ENCODE measurements at regions not wholly inside any gene's neighbourhood (a gene's known extent, or its start where the extent isn't known, plus 50 kb on each side); places are given as distances from the start of the nearest gene placed in this dataset.
A peak's percentile ranks its signal among the peaks of the same experiment; 100 is the strongest.

DNA sequence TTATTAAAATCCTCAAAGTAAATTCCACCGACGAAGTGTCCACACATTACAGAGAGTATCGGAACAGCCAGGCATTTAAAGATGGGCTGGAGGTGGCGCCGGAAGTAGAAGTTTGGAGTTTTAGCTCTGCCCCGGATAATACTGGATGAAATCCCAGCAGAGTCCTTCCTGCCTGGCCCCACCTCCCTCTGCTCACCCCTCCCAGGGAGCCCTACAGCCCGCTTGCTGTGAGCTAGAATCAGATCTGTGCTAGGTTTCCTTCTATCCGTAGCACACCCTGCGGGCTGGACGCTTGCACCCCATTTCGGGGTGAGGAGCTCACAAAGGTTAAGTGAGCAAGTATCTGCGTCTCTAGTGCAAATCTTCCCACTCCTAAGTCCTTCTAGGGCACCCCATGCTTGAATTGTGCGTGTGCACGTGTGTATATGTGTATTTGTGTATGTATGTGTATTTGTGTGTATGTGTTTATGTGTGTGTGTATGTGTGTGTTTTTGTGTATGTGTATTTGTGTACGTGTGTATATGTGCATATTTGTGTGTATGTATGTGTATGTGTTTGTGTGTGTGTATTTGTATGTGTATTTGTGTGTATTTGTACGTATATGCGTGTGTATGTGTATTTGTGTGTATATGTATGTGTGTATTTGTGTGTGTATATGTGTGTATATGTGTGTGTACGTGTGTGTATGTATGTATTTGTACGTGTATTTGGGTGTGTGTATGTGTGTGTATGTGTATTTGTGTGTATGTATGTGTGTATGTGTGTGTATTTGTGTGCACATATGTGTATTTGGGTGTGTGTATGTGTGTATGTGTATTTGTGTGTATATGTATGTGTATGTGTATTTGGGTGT, 61.4 kb downstream of the HAPSTR1 start:
- no peak overlapping the region for H3K4me3 Mint-ChIP-seq
- H3K4me1 Mint-ChIP-seq, result peaks cover 5% of the 10 kb centered on the region
- H3K27ac Mint-ChIP-seq, result no peak overlapping the region
- TF ChIP-seq, protein P1, sequence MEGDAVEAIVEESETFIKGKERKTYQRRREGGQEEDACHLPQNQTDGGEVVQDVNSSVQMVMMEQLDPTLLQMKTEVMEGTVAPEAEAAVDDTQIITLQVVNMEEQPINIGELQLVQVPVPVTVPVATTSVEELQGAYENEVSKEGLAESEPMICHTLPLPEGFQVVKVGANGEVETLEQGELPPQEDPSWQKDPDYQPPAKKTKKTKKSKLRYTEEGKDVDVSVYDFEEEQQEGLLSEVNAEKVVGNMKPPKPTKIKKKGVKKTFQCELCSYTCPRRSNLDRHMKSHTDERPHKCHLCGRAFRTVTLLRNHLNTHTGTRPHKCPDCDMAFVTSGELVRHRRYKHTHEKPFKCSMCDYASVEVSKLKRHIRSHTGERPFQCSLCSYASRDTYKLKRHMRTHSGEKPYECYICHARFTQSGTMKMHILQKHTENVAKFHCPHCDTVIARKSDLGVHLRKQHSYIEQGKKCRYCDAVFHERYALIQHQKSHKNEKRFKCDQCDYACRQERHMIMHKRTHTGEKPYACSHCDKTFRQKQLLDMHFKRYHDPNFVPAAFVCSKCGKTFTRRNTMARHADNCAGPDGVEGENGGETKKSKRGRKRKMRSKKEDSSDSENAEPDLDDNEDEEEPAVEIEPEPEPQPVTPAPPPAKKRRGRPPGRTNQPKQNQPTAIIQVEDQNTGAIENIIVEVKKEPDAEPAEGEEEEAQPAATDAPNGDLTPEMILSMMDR (IDR thresholded peaks at IDR 0.05; ENCODE audit: unreplicated experiment in 3 of 3), result no peak
- no peaks in the 10 kb centered on the region for H3K36me3 Mint-ChIP-seq (ENCODE audit: low read depth)
- peaks cover 14% of the 10 kb centered on the region for H3K27me3 Mint-ChIP-seq (ENCODE audit: low read depth)
- no peaks in the 10 kb centered on the region for H3K9me3 Mint-ChIP-seq

DNA sequence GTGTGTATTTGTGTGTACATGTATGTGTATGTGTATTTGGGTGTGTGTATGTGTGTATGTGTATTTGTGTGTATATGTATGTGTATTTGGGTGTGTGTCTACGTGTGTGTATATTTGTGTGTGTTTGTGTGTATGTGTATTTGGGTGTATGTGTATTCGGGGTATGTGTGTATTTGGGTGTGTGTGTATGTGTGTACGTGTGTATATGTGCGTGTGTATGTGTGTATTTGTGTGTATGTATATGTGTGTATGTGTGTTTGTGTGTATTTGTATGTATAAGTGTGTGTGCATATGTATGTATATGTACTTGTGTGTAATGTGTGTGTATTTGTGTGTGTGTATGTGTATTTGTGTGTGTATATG, 62.0 kb downstream of the HAPSTR1 start:
- H3K4me1 Mint-ChIP-seq, result peaks cover 3% of the 10 kb centered on the region
- H3K27ac Mint-ChIP-seq, result no peak overlapping the region
- no peaks in the 10 kb centered on the region for H3K9me3 Mint-ChIP-seq
- peaks cover 14% of the 10 kb centered on the region for H3K27me3 Mint-ChIP-seq (ENCODE audit: low read depth)
- no peaks in the 10 kb centered on the region for H3K36me3 Mint-ChIP-seq (ENCODE audit: low read depth)
- TF ChIP-seq, protein P1 (IDR thresholded peaks at IDR 0.05; ENCODE audit: unreplicated experiment in 3 of 3), result no peak
- H3K4me3 Mint-ChIP-seq, result no peak overlapping the region

DNA sequence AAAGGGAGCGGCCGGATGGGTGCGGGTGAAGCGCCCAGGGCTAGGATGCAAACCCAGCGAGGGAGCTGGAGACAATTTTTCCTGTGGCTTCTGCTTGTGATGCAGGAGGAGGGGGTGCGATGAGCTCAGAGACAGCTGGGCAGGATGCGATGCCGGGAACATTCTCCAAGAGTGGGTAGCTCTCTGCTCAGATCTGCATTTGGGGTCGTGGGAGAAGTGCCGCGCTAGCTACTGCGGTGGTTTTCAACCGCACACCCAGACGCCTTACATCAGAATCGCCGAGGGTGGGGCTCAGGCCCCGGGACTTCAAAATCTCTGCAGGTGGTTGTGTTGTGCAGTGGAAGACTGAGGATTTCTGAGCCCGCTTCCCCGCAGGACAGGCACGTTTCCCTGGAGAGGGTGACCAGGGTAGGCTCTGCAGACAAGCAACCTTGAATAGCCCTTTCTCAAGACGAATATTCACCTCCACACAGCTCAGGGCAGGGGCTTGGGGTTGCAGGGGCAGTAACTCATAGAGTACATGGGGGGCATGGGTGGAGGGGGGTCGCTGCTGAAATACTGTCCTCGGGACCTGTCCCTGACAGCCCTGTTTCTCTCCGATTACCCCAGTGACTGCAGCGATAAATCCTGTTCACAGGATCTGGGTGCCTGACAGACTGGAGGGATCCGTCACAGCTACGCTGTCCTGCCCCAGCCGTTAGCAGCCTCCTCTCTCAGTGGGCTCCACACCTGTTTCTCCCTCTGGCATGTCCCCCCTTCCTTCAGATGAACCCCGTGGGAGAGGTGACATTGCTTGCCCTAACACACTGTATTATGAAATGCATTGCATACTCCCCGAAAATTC, 63.3 kb downstream of the HAPSTR1 start:
- no peaks in the 10 kb centered on the region for H3K9me3 Mint-ChIP-seq
- H3K27ac Mint-ChIP-seq, result no peak overlapping the region
- TF ChIP-seq, protein P1 (IDR thresholded peaks at IDR 0.05; ENCODE audit: unreplicated experiment in 3 of 3), result no peak
- H3K36me3 Mint-ChIP-seq (ENCODE audit: low read depth), result no peaks in the 10 kb centered on the region
- H3K4me1 Mint-ChIP-seq, result no peaks in the 10 kb centered on the region
- H3K27me3 Mint-ChIP-seq (ENCODE audit: low read depth), result peaks cover 20% of the 10 kb centered on the region
- no peak overlapping the region for H3K4me3 Mint-ChIP-seq

DNA sequence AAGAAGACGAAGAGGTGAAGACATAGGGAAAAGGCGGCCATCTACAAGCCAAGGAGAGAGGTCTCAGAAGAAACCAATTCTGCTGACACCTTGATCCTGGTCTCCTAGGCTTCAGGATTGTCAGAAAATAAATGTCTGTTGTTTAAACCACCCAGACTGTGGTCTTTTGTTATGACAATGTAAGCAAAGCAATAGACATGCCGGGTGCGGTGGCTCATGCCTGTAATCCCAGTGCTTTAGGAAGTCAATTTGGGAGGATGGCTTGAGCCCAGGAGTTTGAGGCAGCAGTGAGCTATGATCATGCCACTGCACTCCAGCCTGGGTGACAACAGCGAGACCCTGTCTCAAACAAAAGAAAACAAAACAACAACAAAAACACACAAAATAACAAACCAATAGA, 64.4 kb downstream of the HAPSTR1 start:
- no peak overlapping the region for H3K4me3 Mint-ChIP-seq
- no peaks in the 10 kb centered on the region for H3K4me1 Mint-ChIP-seq
- TF ChIP-seq, protein P1 (IDR thresholded peaks at IDR 0.05; ENCODE audit: unreplicated experiment in 3 of 3), result no peak
- no peaks in the 10 kb centered on the region for H3K36me3 Mint-ChIP-seq (ENCODE audit: low read depth)
- peaks cover 20% of the 10 kb centered on the region for H3K27me3 Mint-ChIP-seq (ENCODE audit: low read depth)
- H3K9me3 Mint-ChIP-seq, result no peaks in the 10 kb centered on the region
- H3K27ac Mint-ChIP-seq, result no peak overlapping the region

DNA sequence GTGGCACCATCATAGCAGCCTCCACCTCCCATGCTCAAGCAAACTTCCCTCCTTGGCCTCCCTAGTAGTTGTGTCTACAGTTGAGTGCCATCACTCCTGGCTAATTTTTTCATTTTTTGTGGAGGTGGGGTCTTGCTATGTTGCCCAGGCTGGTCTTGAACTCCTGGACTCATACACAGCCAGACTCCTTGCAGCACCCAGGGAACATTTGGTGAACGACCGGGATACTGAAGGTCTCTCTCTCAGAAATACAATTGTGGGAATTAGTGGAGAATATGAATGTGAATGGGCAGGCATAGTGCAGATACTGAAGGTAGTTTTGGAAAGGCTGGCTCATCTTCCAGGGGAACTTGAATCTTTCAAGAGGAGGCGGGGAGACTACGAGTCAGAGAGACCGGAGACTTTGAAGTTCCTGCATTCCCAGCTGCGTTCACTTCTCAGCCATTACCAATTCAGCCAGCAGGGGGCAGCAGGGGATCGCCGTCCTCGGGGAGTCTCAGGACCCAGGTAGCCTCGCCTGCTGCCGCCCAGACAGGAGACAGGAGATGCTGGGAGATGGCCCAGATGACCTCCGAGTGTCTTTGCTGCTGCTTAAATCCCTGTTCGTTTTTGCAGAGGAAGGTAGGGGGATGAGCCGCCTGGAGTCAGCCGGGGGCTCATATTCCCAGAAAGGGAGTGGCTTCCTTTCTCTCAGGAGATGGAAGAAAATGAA, 68.6 kb downstream of the HAPSTR1 start:
- Mint-ChIP-seq H3K27ac (no peak overlapping the region), H3K9me3 (no peaks in the 10 kb centered on the region), H3K27me3 (ENCODE audit: low read depth) (peaks cover 6% of the 10 kb centered on the region), H3K36me3 (ENCODE audit: low read depth) (no peaks in the 10 kb centered on the region), H3K4me3 (peak overlapping the region in 1 of 3 experiments; percentile 1), H3K4me1 (no peaks in the 10 kb centered on the region)
- TF ChIP-seq, protein P1 (IDR thresholded peaks at IDR 0.05; ENCODE audit: unreplicated experiment in 3 of 3), result peak; percentile 63 to 75 (median 72)
